ENCODE measurements at regions not wholly inside any gene's neighbourhood (a gene's known extent, or its start where the extent isn't known, plus 50 kb on each side); places are given as distances from the start of the nearest gene placed in this dataset.

GRCh38 chr15:38076786-38077185 is 142.3 kb downstream of the TMCO5A start:
- Histone ChIP-seq H4K20me1 (replicated peaks in 1 of 2; ENCODE audit: control insufficient read depth in 1 of 2, insufficient read depth in 2 of 2, low read length in 2 of 2) (no peaks in the 10 kb centered on the region), H3K4me2 (ENCODE audit: insufficient read depth in 1 of 2, low read depth in 2 of 2, low read length in 2 of 2) (no peak overlapping the region), H2AFZ (ENCODE audit: low read length) (0 out of 2 replicates have a peak overlapping the region, but pooled peaks have one; percentile 24), H3K79me1 (ENCODE audit: low read depth, low read length) (no peaks in the 10 kb centered on the region), H2BK20ac (ENCODE audit: low read length) (no peak overlapping the region), H4K8ac (ENCODE audit: extremely low read depth, insufficient read depth, low read length) (no peak overlapping the region), H3K18ac (ENCODE audit: extremely low read depth, low read length) (no peak overlapping the region), H3K23me2 (ENCODE audit: low read depth, low read length) (peaks cover 11% of the 10 kb centered on the region), H4K91ac (replicated peaks; ENCODE audit: insufficient read length, low read length) (no peak overlapping the region), H3K36me3 (ENCODE audit: control insufficient read depth in 2 of 4, insufficient read depth in 4 of 4, low read length in 3 of 4) (no peaks in the 10 kb centered on the region), H3K4ac (replicated peaks; ENCODE audit: insufficient read length, low read depth, low read length) (no peak overlapping the region), H3K9me3 (ENCODE audit: insufficient read depth in 2 of 2, low read depth in 1 of 2, low read length in 1 of 2) (no peaks in the 10 kb centered on the region), H3K56ac (replicated peaks; ENCODE audit: insufficient read length, low read depth, low read length) (no peak overlapping the region), H3K4me1 (replicated peaks in 1 of 4; ENCODE audit: control insufficient read depth in 3 of 4, insufficient read depth in 4 of 4, low read length in 3 of 4) (peaks cover 0 to 9% (median 7%) of the 10 kb centered on the region in 4 experiments; a peak in 5 of 7 replicates), H3K27ac (ENCODE audit: low read depth, low read length) (no peak overlapping the region), H3K14ac (ENCODE audit: insufficient read length) (no peak overlapping the region), H2BK120ac (replicated peaks; ENCODE audit: low read depth, low read length) (no peak overlapping the region), H3K9ac (replicated peaks in 1 of 4; ENCODE audit: extremely low read depth in 1 of 4, low read depth in 3 of 4, low read length in 3 of 4) (no peak overlapping the region), H2BK5ac (ENCODE audit: low read depth, low read length) (no peak overlapping the region), H3K4me3 (ENCODE audit: extremely low read depth in 1 of 4, insufficient read depth in 2 of 4, low read depth in 3 of 4, low read length in 4 of 4) (no peak overlapping the region), H2AK5ac (ENCODE audit: low read depth, low read length) (no peak overlapping the region), H3K27me3 (replicated peaks in 1 of 4; ENCODE audit: control insufficient read depth in 3 of 4, extremely low read depth in 1 of 4, insufficient read depth in 3 of 4, low read length in 3 of 4) (peaks cover 7 to 31% (median 20%) of the 10 kb centered on the region in 4 experiments), H4K5ac (ENCODE audit: insufficient read length, low read depth, low read length) (no peak overlapping the region), H3K79me2 (ENCODE audit: control insufficient read depth in 1 of 2, insufficient read depth in 2 of 2, low read length in 2 of 2) (no peaks in the 10 kb centered on the region), H2BK15ac (ENCODE audit: low read length) (no peak overlapping the region), H3K23ac (ENCODE audit: insufficient read length) (no peak overlapping the region), H2BK12ac (ENCODE audit: low read depth, low read length) (no peak overlapping the region)
- WGBS, 2 experiments (ENCODE audit: extremely low coverage in 1 of 2, insufficient coverage in 1 of 2, insufficient read length in 1 of 2, insufficient replicate concordance in 2 of 2, low coverage in 1 of 2, low lambda C conversion rate in 2 of 2, missing lambda C conversion rate in 1 of 2): 42% methylated on average over 10 of the region's 10 CpGs; no CpG with 5 or more reads in 1 of the 2 experiments
- ChIA-PET CTCF (ENCODE audit: partially characterized antibody) (interaction anchor here (0.6 to 1.9 kb wide), 3 partner anchors 74 to 541 kb away, joined by 3 to 7 read pairs (median 5); no protein-coding TSS in a partner anchor), POLR2A (ENCODE audit: partially characterized antibody) (interaction anchor here (0.6 to 1.8 kb wide), 2 partner anchors 175 to 185 kb away, joined by 3 to 6 read pairs; no protein-coding TSS in a partner anchor)
- DNase-seq (ENCODE audit: low read depth in 1 of 2, low spot score in 2 of 2): peak in 1 of 2 experiments; percentile 51
- no peak for FAIRE-seq
- TF ChIP-seq EGR1 (IDR thresholded peaks at IDR 0.05; ENCODE audit: borderline replicate concordance, low read depth, low read length) (no peak), RAD21 (IDR thresholded peaks at IDR 0.05 in 1 of 2, conservative IDR thresholded peaks at IDR 0.05 in 1 of 2; ENCODE audit: low read depth in 2 of 2, low read length in 2 of 2) (peak in 1 of 2 experiments; percentile 2; a peak in 1 of 4 replicates)
